Mucosa of gallbladder (tissue), 1 donor: ENCODE measurements at regions not wholly inside any gene's neighbourhood (a gene's known extent, or its start where the extent isn't known, plus 50 kb on each side); places are given as distances from the start of the nearest gene placed in this dataset.
"Not testable (repeated sequence)": the region's sequence is repeated elsewhere in the genome, so short reads cannot be mapped to it uniquely, and the experiment has no call there.

Experiments used
- DNase-seq: peaks from one replicate; pipeline ENCODE4 v3.0.0-alpha.2; 2020; ENCODE audit warnings: low spot score
- donor health status: DM: no; HTN: no; CAD: no.

- no peak for DNase-seq
These were observed 89.4 kb downstream of the ZNF675 start for GRCh38 chr19:23597661-23598060.

- no peak for DNase-seq
These were observed 90.1 kb downstream of the ZNF675 start for GRCh38 chr19:23596872-23597271.

GRCh38 chr19:23594311-23594710 lies 92.7 kb downstream of the ZNF675 start:
- DNase-seq: not testable (repeated sequence)

- DNase-seq: no peak
These were observed 99.5 kb downstream of the ZNF675 start for GRCh38 chr19:23587546-23587945.

- DNase-seq: no peak
These were observed 109.5 kb downstream of the ZNF675 start for GRCh38 chr19:23577501-23577900.

- no peak for DNase-seq
These were observed 115.8 kb downstream of the ZNF675 start for GRCh38 chr19:23571175-23571574.

- DNase-seq: not testable (repeated sequence)
These were observed 118.9 kb downstream of the ZNF675 start for GRCh38 chr19:23568116-23568515.

- no peak for DNase-seq
These were observed 121.8 kb downstream of the ZNF675 start for GRCh38 chr19:23565256-23565655.

- no peak for DNase-seq
These were observed 123.7 kb downstream of the ZNF675 start for GRCh38 chr19:23563326-23563725.

GRCh38 chr19:23561341-23561740 lies 125.7 kb downstream of the ZNF675 start:
- no peak for DNase-seq

- DNase-seq: no peak
These were observed 127.0 kb downstream of the ZNF675 start for GRCh38 chr19:23560051-23560450.

GRCh38 chr19:23558541-23558940 lies 128.5 kb downstream of the ZNF675 start:
- DNase-seq: no peak

GRCh38 chr19:23557381-23557780 lies 129.6 kb downstream of the ZNF675 start:
- DNase-seq: no peak

- no peak for DNase-seq
These were observed 132.5 kb downstream of the ZNF675 start for GRCh38 chr19:23554548-23554947.

GRCh38 chr19:23550102-23550501 lies 136.9 kb downstream of the ZNF675 start:
- not testable (repeated sequence) for DNase-seq

- DNase-seq: no peak
These were observed 139.1 kb downstream of the ZNF675 start for GRCh38 chr19:23547816-23548430.

GRCh38 chr19:23547156-23547555 lies 139.9 kb downstream of the ZNF675 start:
- DNase-seq: no peak

- no peak for DNase-seq
These were observed 143.7 kb downstream of the ZNF675 start for GRCh38 chr19:23543351-23543750.

- no peak for DNase-seq
These were observed 144.4 kb downstream of the ZNF675 start for GRCh38 chr19:23542562-23542961.

- no peak for DNase-seq
These were observed 145.0 kb downstream of the ZNF675 start for GRCh38 chr19:23541991-23542390.

- DNase-seq: not testable (repeated sequence)
These were observed 144.9 kb upstream of the ZNF91 start for GRCh38 chr19:23540180-23540579.

GRCh38 chr19:23539499-23539898 lies 144.2 kb upstream of the ZNF91 start:
- DNase-seq: no peak

GRCh38 chr19:23537136-23537535 lies 141.9 kb upstream of the ZNF91 start:
- not testable (repeated sequence) for DNase-seq

- not testable (repeated sequence) for DNase-seq
These were observed 141.1 kb upstream of the ZNF91 start for GRCh38 chr19:23536341-23536740.
